H9 (cell line): ENCODE measurements at regions not wholly inside any gene's neighbourhood (a gene's known extent, or its start where the extent isn't known, plus 50 kb on each side); places are given as distances from the start of the nearest gene placed in this dataset.

ENCODE experiments used
- DNase-seq: peaks from one replicate; pipeline ENCODE4 v3.0.0-alpha.2; 2017
- H2AFZ ChIP-seq: one replicate; pipeline ENCODE4 v1.6.1; 2013; ENCODE audit warnings: mild to moderate bottlenecking, low read length, control low read depth, moderate library complexity
- H2AK5ac ChIP-seq: 2 replicates; pipeline ENCODE4 v1.6.1; 2013; ENCODE audit warnings: low read length, control low read depth, mixed read lengths; ENCODE audit not compliant: insufficient read length
- H2BK120ac ChIP-seq: one replicate; pipeline ENCODE4 v1.6.1; 2013; ENCODE audit warnings: low read depth, mild to moderate bottlenecking, low read length, control low read depth, inconsistent platforms; ENCODE audit not compliant: poor library complexity, severe bottlenecking
- H2BK12ac ChIP-seq: 2 replicates; pipeline ENCODE4 v1.6.1; 2013; ENCODE audit warnings: low read length, control low read depth, mixed read lengths, low read depth; ENCODE audit not compliant: insufficient read length
- H2BK15ac ChIP-seq: 2 replicates; pipeline ENCODE4 v1.6.1; 2013; ENCODE audit warnings: low read depth, low read length, control low read depth
- H2BK20ac ChIP-seq: one replicate; pipeline ENCODE4 v1.6.1; 2013; ENCODE audit warnings: low read depth, mild to moderate bottlenecking, low read length, control low read depth, inconsistent platforms; ENCODE audit not compliant: poor library complexity, severe bottlenecking
- H2BK5ac ChIP-seq: 2 replicates; pipeline ENCODE4 v1.6.1; 2013; ENCODE audit warnings: low read length, control low read depth, mixed read lengths; ENCODE audit not compliant: insufficient read length
- H3K14ac ChIP-seq: 2 replicates; pipeline ENCODE4 v1.6.1; 2013; ENCODE audit warnings: low read length, control low read depth; ENCODE audit not compliant: insufficient read depth
- H3K18ac ChIP-seq: 2 replicates; pipeline ENCODE4 v1.6.1; 2013; ENCODE audit warnings: low read depth, mild to moderate bottlenecking, mixed read lengths, low read length, control low read depth; ENCODE audit not compliant: insufficient read length
- H3K23ac ChIP-seq: 2 replicates; pipeline ENCODE4 v1.6.1; 2013; ENCODE audit warnings: low read length, control low read depth, mixed read lengths, low read depth; ENCODE audit not compliant: insufficient read length
- H3K23me2 ChIP-seq: 2 replicates; pipeline ENCODE4 v1.6.1; 2013; ENCODE audit warnings: low read depth, mild to moderate bottlenecking, mixed read lengths, low read length, control low read depth; ENCODE audit not compliant: insufficient read length, poor library complexity, severe bottlenecking
- H3K27ac ChIP-seq: 2 replicates; pipeline ENCODE4 v1.5.1; 2013; ENCODE audit warnings: low read length, control low read depth, mixed read lengths, low read depth; ENCODE audit not compliant: insufficient read length
- H3K27me3 ChIP-seq: 2 replicates; pipeline ENCODE4 v1.6.1; 2013; ENCODE audit warnings: low read length, control low read depth, inconsistent platforms; ENCODE audit not compliant: insufficient read depth
- H3K4ac ChIP-seq: 2 replicates; pipeline ENCODE4 v1.6.1; 2013; ENCODE audit warnings: low read depth, mild to moderate bottlenecking, control low read depth, inconsistent platforms, low read length, moderate library complexity
- H3K4me1 ChIP-seq: 2 replicates; pipeline ENCODE4 v1.6.1; 2013; ENCODE audit warnings: low read length, control low read depth, inconsistent platforms; ENCODE audit not compliant: insufficient read depth
- H3K4me2 ChIP-seq: 2 replicates; pipeline ENCODE4 v1.6.1; 2013; ENCODE audit warnings: low read length, control low read depth, mixed read lengths; ENCODE audit not compliant: insufficient read length, insufficient read depth
- H3K56ac ChIP-seq: 2 replicates; pipeline ENCODE4 v1.6.1; 2013; ENCODE audit warnings: low read depth, mild to moderate bottlenecking, mixed read lengths, low read length, control low read depth; ENCODE audit not compliant: insufficient read length
- H3K79me1 ChIP-seq: 2 replicates; pipeline ENCODE4 v1.6.1; 2013; ENCODE audit warnings: low read depth, mild to moderate bottlenecking, moderate library complexity, low read length, control low read depth, inconsistent platforms; ENCODE audit not compliant: insufficient read depth, poor library complexity, severe bottlenecking
- H3K79me2 ChIP-seq: 2 replicates; pipeline ENCODE4 v1.6.1; 2013; ENCODE audit warnings: low read length, control low read depth, inconsistent platforms; ENCODE audit not compliant: insufficient read depth
- H3K9ac ChIP-seq: 2 replicates; pipeline ENCODE4 v1.6.1; 2013; ENCODE audit warnings: low read length, control low read depth, mixed read lengths; ENCODE audit not compliant: insufficient read length; ENCODE audit errors: extremely low read depth
- H3K9me3 ChIP-seq: one replicate; pipeline ENCODE4 v1.6.1; 2013; ENCODE audit warnings: low read depth, low read length, inconsistent platforms; ENCODE audit not compliant: control insufficient read depth
- H3T11ph ChIP-seq: one replicate; pipeline ENCODE4 v1.6.1; 2013; ENCODE audit warnings: mild to moderate bottlenecking, low read length, control low read depth, inconsistent platforms
- H4K20me1 ChIP-seq: one replicate; pipeline ENCODE4 v1.6.1; 2013; ENCODE audit not compliant: control insufficient read depth, insufficient read length, insufficient read depth
- H4K5ac ChIP-seq: 2 replicates; pipeline ENCODE4 v1.6.1; 2013; ENCODE audit warnings: low read depth, mild to moderate bottlenecking, mixed read lengths, low read length, control low read depth; ENCODE audit not compliant: insufficient read length
- H4K8ac ChIP-seq: replicated peaks from 2 replicates; pipeline ENCODE4 v1.6.1; 2013; ENCODE audit warnings: low read length, control low read depth, mixed read lengths, low read depth; ENCODE audit not compliant: insufficient read length
- H4K91ac ChIP-seq: 2 replicates; pipeline ENCODE4 v1.6.1; 2013; ENCODE audit warnings: low read depth, mild to moderate bottlenecking, moderate library complexity, mixed read lengths, low read length, control low read depth; ENCODE audit not compliant: insufficient read length
- H3K27ac Mint-ChIP-seq, 3 experiments: 2 replicates in 2 of 3; 3 replicates in 1 of 3; pipeline ENCODE4 v1.8.0; 2020 to 2021; ENCODE audit warnings: mixed read lengths in 3 of 3, mild to moderate bottlenecking in 1 of 3, moderate library complexity in 1 of 3
- H3K27me3 Mint-ChIP-seq: 2 replicates; pipeline ENCODE4 v1.8.0; 2021; ENCODE audit warnings: low read depth, mild to moderate bottlenecking, moderate library complexity, mixed read lengths
- H3K36me3 Mint-ChIP-seq, 3 experiments: 2 replicates in 2 of 3; 3 replicates in 1 of 3; pipeline ENCODE4 v1.8.0; 2020 to 2021; ENCODE audit warnings: low read depth in 3 of 3, mixed read lengths in 3 of 3; ENCODE audit not compliant: insufficient read depth in 1 of 3
- H3K4me1 Mint-ChIP-seq, 2 experiments: 2 replicates each; pipeline ENCODE4 v1.8.0; 2020; ENCODE audit warnings: mixed read lengths in 2 of 2
- H3K4me3 Mint-ChIP-seq, 2 experiments: 2 replicates in 1 of 2; 3 replicates in 1 of 2; pipeline ENCODE4 v1.8.0; 2020 to 2021; ENCODE audit warnings: mild to moderate bottlenecking in 2 of 2, mixed read lengths in 2 of 2, moderate library complexity in 1 of 2
- H3K9me3 Mint-ChIP-seq, 2 experiments: 2 replicates in 1 of 2; 3 replicates in 1 of 2; pipeline ENCODE4 v1.8.0; 2020; ENCODE audit warnings: mild to moderate bottlenecking in 2 of 2, mixed read lengths in 2 of 2, moderate library complexity in 1 of 2
- WGBS: extraction: QIAGEN DNeasy Blood & Tissue Kit; methylation state at CpG from one replicate; pipeline ENCODE4 v1.1.7; 2013; ENCODE audit warnings: missing lambda C conversion rate, low lambda C conversion rate, mixed read lengths; ENCODE audit not compliant: insufficient read length; ENCODE audit errors: extremely low coverage; 5-methylcytosine and 5-hydroxymethylcytosine counted together
- TF ChIP-seq, protein P1 (sequence below): fragments of 200-600 bp; sonication (generic); conservative IDR thresholded peaks from 3 replicates; pipeline ENCODE4 v1.8.0; 2021; ENCODE audit warnings: antibody characterized with exemption, mild to moderate bottlenecking

DNA sequence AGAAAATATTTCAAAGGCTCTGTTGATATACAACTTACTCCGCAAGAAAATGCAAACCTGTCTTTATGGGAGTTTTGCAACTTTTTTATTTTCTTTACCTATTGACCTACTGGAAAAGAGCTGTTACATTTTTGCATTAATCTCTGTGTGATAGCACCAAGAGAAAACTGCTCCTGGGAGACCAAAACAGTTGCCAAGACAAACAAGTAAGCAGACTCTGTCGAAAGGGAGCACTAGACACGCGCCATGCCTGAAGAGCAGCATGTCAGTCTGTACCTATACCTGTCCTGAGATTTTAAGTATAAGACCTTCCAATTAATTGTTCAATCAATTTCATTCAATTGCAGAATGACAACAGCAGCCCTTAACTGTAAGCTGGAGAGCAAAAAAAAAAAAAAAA is 56.0 kb upstream of the TECRL start:
- Histone ChIP-seq H4K5ac (no peak overlapping the region), H4K91ac (no peak overlapping the region), H2BK20ac (no peak overlapping the region), H3K18ac (no peak overlapping the region), H3K14ac (no peak overlapping the region), H3K4me1 (no peaks in the 10 kb centered on the region), H2BK15ac (no peak overlapping the region), H3K23ac (no peak overlapping the region), H3K9ac (no peak overlapping the region), H4K8ac (no peak overlapping the region), H4K20me1 (no peaks in the 10 kb centered on the region), H2AFZ (no peak overlapping the region), H3K79me1 (no peaks in the 10 kb centered on the region), H2BK120ac (no peak overlapping the region), H3K4ac (no peak overlapping the region), H3K27ac (no peak overlapping the region), H3K9me3 (no peaks in the 10 kb centered on the region), H3K23me2 (no peaks in the 10 kb centered on the region), H2BK12ac (no peak overlapping the region), H3K56ac (no peak overlapping the region), H3K27me3 (no peaks in the 10 kb centered on the region), H3K4me2 (no peak overlapping the region), H3K79me2 (no peaks in the 10 kb centered on the region), H3T11ph (no peak overlapping the region), H2BK5ac (no peak overlapping the region), H2AK5ac (no peak overlapping the region)
- TF ChIP-seq, protein P1, sequence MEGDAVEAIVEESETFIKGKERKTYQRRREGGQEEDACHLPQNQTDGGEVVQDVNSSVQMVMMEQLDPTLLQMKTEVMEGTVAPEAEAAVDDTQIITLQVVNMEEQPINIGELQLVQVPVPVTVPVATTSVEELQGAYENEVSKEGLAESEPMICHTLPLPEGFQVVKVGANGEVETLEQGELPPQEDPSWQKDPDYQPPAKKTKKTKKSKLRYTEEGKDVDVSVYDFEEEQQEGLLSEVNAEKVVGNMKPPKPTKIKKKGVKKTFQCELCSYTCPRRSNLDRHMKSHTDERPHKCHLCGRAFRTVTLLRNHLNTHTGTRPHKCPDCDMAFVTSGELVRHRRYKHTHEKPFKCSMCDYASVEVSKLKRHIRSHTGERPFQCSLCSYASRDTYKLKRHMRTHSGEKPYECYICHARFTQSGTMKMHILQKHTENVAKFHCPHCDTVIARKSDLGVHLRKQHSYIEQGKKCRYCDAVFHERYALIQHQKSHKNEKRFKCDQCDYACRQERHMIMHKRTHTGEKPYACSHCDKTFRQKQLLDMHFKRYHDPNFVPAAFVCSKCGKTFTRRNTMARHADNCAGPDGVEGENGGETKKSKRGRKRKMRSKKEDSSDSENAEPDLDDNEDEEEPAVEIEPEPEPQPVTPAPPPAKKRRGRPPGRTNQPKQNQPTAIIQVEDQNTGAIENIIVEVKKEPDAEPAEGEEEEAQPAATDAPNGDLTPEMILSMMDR, result no peak
- H3K36me3 Mint-ChIP-seq, result no peaks in the 10 kb centered on the region
- H3K27me3 Mint-ChIP-seq, result no peaks in the 10 kb centered on the region
- H3K9me3 Mint-ChIP-seq, result no peaks in the 10 kb centered on the region
- no peak overlapping the region for H3K4me3 Mint-ChIP-seq
- no peaks in the 10 kb centered on the region for H3K4me1 Mint-ChIP-seq
- H3K27ac Mint-ChIP-seq, result no peak overlapping the region
- DNase-seq, result no peak
- WGBS, result no CpG with 5 or more reads among the region's 4 CpGs
